ENCODE measurements at regions not wholly inside any gene's neighbourhood (a gene's known extent, or its start where the extent isn't known, plus 50 kb on each side); places are given as distances from the start of the nearest gene placed in this dataset.

GRCh38 chr18:27665264-27665799, 480.2 kb upstream of the CHST9 start:
- TF ChIP-seq, protein P1, sequence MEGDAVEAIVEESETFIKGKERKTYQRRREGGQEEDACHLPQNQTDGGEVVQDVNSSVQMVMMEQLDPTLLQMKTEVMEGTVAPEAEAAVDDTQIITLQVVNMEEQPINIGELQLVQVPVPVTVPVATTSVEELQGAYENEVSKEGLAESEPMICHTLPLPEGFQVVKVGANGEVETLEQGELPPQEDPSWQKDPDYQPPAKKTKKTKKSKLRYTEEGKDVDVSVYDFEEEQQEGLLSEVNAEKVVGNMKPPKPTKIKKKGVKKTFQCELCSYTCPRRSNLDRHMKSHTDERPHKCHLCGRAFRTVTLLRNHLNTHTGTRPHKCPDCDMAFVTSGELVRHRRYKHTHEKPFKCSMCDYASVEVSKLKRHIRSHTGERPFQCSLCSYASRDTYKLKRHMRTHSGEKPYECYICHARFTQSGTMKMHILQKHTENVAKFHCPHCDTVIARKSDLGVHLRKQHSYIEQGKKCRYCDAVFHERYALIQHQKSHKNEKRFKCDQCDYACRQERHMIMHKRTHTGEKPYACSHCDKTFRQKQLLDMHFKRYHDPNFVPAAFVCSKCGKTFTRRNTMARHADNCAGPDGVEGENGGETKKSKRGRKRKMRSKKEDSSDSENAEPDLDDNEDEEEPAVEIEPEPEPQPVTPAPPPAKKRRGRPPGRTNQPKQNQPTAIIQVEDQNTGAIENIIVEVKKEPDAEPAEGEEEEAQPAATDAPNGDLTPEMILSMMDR (IDR thresholded peaks at IDR 0.05; ENCODE audit: extremely low read depth in 1 of 2, insufficient read depth in 1 of 2, low read depth in 1 of 2, low read length in 2 of 2), result no peak
- no peak for TF ChIP-seq POLR2AphosphoS5 (IDR thresholded peaks at IDR 0.05; ENCODE audit: insufficient read depth, low read depth, low read length)
- TF ChIP-seq MYC (IDR thresholded peaks at IDR 0.05; ENCODE audit: low read depth, low read length), result no peak
- TF ChIP-seq EZH2 (IDR thresholded peaks at IDR 0.05; ENCODE audit: borderline replicate concordance, low read depth, low read length, severe bottlenecking), result no peak
- no peak for TF ChIP-seq POLR2A (IDR thresholded peaks at IDR 0.05; ENCODE audit: low read depth, low read length)
- TF ChIP-seq, protein P2, sequence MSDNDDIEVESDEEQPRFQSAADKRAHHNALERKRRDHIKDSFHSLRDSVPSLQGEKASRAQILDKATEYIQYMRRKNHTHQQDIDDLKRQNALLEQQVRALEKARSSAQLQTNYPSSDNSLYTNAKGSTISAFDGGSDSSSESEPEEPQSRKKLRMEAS (IDR thresholded peaks at IDR 0.05; ENCODE audit: insufficient read depth, insufficient read length), result no peak
- no peak for TF ChIP-seq GATA2 (IDR thresholded peaks at IDR 0.05; ENCODE audit: insufficient read depth, insufficient read length, low read depth, low read length)
- no peak for TF ChIP-seq JUN (IDR thresholded peaks at IDR 0.05; ENCODE audit: borderline replicate concordance, insufficient read depth, insufficient read length, low read depth)
